ENCODE measurements at regions not wholly inside any gene's neighbourhood (a gene's known extent, or its start where the extent isn't known, plus 50 kb on each side); places are given as distances from the start of the nearest gene placed in this dataset.

DNA sequence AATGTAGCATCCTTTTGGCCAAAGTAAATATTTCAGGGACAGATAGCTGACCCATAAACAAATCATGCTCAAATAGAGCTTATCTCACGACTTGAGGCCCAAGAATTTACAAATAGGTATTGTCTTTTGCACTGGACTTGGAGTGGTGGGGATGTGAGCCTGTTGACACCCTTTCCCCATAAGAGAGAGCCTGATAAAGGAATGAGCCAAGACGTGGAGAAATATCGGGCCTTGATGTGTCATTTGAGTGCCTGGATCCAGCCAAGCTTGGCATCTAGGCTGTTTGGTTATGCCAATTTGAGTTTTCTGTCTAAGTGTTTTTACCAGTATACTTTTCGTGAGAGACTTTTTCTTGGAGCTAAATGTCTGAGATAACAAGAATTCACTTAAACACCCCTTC is 112.9 kb upstream of the RGMA start:
- DNase-seq (ENCODE audit: low read depth in 2 of 2): no peak

DNA sequence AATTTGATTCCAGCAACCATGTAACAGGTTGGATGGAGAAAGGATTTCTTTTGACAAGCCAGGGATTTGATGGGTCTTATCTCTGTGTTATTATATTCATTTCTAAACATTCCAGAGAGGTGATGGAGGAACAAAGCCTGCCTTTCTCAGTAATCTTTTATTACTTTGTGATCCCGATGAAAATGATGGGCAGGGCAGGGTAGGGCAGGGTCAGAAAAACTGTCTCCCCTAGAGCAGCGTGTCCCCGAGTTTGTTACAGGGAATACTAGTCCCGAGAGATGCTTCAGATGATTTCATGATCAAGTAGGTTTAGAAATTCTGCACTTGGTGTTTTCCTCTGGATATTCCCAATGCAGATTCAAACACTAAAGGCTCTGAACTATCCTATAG is 111.8 kb upstream of the RGMA start:
- DNase-seq (ENCODE audit: low read depth in 2 of 2): no peak

DNA sequence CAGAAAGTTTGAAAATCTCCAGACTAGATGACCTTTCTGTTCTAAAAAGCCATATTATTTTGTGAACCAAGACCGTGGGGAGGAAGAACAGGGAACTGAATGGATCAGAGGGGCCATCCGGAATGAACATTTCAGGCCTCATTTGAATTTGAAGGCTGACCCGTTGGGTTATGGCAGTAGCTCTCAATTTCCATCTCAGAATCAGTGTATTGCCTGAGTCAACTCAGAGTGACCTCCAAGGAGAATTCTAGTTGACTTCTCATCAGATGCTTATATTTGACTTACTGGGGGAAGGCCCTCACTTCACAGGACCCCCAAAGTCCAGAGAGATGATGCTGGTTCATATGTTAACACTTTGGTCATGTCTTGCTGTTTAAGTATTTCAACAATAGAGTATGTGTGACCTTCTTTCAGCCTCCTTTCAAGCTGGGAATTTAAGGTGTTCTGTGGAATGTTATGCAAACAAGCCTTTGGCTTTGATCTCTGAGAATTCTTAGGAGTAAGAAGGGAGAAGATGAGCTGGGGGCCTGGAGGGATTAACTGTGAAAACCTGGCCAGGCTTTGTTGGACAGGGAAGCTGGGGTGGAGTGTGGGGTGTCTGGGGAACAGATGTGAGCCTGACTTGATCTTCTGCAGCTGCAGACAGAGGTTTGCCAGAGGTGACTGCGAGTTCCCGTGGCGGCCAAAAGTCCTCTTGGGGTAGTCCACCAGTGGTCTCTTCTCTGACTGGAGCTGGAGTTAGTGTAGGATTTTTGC is 111.2 kb upstream of the RGMA start:
- DNase-seq (ENCODE audit: low read depth in 2 of 2): no peak

DNA sequence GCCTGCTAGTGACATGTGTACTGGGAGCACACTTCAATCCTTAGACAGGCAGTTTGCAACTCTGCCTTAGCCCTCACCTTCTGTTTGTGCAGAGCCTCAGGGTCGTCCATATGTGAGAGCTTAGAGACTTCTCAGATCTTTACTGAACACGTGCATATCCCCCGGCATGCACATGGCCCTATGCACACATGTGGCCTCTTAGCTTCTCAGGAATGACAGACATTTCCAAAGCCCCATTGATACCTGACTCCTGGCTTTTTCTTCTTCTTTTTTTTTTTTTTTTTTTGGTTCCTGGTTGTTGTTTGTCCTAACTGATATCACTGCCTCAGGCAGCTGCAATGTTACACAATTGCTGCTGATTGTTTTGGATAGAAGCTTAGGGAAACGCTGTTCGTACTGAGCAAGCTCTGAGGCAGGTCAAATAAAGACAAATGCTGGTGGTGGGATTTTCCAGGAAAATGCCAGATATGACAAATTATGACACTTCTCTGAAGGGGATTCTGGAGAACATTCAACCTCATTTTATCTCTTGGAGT is 107.2 kb upstream of the RGMA start:
- no peak for DNase-seq (ENCODE audit: low read depth in 2 of 2)

DNA sequence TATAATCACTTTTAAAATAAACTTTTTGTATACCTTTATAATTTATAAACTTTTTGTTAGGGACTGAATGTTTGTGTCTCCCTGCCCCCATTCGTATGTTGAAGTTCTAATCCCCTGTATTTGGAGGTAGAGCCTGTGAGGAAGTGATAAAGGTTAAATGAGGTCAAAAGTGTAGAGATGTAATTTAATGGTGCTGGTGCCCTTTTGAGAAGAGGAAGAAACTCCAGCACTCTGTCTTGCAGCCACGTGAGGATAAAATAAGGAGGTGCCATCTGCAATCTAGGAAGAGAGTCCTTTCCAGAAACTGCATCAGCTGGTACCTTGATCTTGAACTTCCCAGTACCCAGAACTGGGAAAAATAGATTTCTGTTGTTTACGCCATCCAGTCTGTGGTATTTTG is 106.1 kb upstream of the RGMA start:
- DNase-seq (ENCODE audit: low read depth in 2 of 2): no peak

DNA sequence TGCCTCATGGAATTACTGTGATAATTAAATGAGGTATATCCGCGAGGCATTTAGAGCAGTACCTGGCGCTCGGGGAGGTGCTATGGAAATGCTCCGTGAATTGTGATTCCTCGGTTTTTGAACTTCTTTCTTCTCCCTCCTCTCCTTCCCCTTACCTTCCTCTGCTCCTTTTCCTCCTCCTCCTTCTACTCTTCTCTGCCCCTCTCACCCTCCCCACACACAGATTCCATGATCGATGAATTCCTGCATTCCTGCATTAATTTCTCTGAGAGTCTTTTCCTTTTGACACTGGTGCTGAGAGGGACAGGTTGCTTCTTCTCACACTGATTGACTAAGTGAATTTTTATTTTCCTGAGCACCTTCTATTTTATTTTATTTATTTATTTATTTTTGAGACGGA is 101.2 kb upstream of the RGMA start:
- DNase-seq (ENCODE audit: low read depth in 2 of 2): no peak

DNA sequence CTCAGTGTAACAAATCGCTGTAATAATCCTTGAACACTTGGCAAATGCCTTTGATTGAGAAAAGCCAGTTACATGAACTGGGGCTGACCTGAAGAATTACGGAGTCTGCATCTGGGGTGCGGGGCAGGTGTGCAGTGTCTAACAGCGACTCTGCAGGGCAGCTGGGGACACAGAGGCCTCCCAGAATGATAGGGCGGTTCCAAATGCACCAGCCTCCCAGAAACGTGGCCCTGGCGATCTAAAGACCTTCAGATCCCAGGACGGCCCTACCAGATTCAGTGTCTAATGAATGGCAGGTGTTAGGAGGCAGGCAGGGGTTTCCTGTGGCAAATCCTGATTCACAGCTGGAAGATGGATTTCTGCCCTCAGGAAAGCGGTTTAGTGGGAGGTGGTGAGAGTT is 100.5 kb upstream of the RGMA start:
- no peak for DNase-seq (ENCODE audit: low read depth in 2 of 2)

DNA sequence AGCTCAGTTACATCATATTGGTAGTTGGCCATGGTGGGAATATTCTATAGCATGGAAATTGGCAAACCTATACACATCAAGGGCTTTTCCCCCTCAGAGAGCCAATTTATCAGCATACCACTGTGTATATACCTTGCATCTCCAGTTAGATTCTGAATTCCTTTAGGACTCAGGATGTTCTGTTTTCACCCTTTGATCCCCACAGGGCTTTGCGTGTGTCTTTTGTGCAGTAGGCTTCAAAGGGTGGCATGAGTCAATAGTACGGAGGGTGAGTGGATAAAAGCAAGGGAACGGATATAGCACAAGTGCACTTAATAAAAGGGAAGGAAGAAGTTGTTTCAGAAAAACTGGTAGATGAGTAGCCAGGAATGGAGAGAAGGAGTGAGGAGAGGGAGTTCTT is 99.2 kb upstream of the RGMA start:
- no peak for DNase-seq (ENCODE audit: low read depth in 2 of 2)

DNA sequence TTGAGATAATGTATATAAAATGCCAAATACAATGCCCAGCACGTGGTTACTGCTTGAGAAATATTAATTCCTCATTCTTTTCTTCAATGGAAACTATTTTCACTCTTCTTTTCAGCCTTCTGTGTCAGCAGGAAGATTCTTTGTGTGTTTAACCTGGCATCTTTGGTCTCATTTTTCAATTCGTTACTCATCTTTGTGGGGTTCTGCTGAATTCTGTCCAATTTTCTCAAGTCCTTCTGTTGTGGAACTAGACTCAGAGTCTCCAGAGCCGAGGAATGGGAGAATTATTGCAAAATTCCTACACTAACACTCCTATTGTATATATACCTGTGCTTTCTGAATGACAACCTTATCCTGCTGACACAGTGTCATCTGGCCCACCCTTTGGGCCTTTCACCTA is 96.8 kb upstream of the RGMA start:
- DNase-seq (ENCODE audit: low read depth in 2 of 2): no peak

DNA sequence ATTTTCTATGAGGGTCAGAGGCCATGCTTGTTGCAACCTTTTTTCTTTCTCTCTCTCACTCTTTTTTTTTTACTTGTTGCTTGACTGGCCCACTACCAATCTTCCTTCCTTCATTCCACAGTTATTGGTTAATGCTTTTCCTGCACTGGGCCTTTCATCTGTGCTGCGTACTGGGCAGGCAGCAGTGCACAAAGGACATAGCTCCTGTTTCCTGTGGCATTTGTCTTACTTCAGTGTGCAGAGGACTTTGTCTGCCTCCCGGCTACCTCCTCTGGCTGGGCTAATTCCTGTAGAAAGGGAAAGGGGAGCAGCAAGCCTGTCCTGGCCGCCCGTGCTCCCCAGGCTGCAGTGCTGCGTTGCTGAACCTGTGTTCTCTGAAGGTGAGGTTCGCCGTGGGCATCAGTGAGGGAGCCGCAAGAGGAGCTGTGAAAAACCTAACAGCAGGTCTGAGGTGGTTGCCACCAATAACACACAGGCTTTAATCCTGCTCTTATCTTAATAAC is 93.7 kb upstream of the RGMA start:
- DNase-seq (ENCODE audit: low read depth in 2 of 2): no peak

DNA sequence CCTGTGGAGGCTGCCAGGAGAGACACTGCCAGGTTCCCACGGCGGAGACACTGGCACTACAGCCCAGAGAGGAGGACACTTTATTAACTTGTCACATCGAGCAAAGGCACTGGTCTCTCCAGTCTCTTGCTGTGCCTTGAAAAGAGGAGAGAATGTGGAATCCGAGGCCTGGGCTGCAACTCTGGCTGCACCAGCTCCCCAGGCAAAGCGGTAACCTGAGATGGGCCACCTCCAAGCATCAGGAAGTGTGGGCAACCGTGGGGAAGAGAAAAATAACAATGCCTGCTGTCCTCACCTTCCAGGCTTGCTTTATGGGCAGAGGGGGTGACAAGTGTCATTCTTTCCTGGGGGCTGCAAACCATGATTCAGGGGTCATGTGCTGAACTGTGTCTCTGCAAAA is 91.6 kb upstream of the RGMA start:
- DNase-seq (ENCODE audit: low read depth in 2 of 2): no peak

DNA sequence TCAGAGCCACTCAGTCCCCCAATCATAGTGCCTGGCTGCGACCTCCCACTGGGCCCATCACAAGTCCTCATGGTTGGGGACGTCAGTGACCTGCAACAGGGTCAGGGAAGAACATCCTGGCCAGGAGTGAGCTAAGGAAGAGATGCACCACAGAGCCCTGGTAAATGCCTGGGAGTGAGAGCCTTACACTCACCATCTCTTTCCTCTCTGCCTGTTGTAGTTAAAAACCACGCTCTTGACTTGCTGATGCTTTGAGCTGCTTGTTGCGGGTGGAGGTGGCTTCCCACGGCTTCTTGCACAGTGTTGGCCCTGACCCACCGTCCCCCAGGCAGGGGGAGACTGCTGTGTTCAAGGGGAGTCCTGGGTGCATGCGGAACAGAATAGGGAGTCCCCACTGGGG is 91.1 kb upstream of the RGMA start:
- no peak for DNase-seq (ENCODE audit: low read depth in 2 of 2)

DNA sequence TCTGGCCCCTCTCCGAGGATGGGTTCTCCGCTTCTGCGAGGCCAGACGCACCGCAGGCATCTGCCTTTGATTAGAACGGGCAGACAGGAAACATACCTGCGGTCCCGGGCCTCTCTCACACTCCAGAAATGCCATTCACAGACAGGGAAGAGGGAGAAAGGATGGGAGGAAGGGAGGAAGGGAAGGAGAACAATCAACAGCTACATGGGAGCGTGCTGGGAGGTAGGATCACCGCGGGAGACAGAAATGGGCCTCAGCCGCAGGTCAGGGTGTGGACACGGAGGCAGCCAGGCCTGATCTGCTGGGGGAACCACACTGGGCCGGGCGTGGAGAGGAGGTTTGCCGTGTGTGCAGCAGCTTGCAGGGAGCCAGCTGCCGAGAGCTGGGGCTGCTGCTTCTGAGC is 90.7 kb upstream of the RGMA start:
- DNase-seq (ENCODE audit: low read depth in 2 of 2): no peak

DNA sequence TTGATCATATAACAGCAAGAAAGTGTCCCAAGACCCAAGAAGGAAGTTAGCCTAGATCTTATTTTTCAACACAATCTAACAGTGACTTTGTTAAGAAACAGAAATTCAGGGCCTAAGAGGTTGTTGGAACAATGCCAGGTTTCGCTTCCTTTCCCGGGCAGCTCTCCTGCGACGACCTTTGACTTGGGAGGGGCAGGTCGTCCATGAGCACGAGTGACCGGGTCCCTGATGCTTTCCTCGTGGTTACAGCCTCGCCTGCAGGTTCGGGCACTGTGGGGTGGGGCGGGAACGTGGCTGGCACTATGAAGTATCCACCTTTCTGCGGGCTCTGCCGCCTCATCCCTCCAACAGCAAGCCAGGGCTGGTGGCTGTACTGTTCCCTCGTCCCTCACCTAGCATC is 90.1 kb upstream of the RGMA start:
- DNase-seq (ENCODE audit: low read depth in 2 of 2): no peak

DNA sequence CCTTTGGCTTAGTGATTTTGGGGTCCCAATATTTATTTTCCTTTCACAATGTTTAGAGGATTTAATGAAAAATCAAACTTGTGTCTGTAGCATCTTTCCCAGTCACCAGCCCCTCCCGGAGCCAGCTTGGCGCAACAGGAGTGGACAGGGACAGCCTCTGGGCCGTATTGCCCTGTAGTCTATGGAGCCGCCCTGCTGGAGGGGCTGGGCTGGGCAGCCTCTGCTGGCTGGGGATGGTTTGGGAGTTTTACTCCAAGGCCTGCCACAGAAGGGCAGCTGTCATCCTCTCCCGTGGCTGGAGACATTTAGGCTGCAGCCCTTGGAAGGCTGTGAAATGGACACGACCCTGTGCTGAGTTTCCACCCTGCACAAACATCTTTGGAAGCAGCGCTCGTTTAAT is 89.4 kb upstream of the RGMA start:
- no peak for DNase-seq (ENCODE audit: low read depth in 2 of 2)

DNA sequence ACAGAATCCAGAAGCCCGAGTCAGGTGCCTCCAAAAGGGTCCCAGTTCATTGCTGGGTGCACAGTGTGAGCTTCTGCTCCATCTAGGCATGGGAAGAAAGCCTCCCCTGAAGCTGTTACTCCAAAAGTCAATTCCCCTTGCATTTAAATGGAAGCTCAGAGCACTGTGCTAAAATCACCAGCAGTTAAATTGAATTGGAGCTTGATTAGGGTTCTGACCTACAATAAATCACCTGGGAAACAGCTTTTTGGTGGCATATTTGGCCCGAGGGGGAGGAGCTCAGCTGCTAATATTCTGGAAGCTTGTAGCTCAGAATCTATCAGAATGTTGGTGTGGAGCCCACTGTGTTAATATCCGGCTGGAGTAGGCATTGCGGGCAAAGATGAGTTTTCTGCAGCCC is 87.1 kb upstream of the RGMA start:
- DNase-seq (ENCODE audit: low read depth in 2 of 2): no peak

DNA sequence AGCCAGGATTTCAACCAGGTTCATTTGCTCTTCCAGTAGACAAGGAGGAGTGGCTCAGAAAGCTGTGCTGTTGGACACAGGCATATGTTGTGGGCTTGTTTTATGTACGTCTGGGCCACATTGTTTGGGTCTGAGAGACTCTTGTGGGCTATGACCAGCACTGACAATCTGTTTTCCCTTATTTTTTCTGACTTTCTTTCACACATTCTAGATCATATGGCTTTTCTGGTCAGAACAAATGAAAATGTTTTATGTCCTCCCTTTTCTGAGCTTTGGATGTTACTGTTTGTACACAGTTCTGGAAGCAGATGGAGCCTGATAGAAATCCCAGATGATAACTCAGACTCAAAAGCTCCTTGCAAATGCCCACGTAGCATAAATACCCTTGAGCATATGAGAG is 85.8 kb upstream of the RGMA start:
- DNase-seq (ENCODE audit: low read depth in 2 of 2): no peak

DNA sequence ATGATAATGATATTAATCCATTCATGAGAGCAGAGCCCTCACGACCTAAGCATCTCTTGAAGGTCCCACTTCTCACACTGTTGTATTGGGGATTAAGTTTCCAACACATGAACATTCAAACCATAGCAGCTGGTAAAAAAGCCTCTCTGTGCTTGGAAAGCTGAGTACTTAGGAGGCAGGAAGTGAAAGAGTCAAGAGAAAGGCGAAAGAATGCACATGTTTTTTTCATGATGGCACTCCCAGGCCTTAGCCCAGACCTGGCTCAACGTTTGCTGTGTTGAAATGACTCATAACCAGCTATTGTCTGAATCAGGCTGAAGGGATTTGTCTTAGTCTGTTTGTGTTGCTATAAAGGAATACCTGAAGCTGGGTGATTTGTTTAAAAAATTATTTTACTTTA is 84.4 kb upstream of the RGMA start:
- no peak for DNase-seq (ENCODE audit: low read depth in 2 of 2)

DNA sequence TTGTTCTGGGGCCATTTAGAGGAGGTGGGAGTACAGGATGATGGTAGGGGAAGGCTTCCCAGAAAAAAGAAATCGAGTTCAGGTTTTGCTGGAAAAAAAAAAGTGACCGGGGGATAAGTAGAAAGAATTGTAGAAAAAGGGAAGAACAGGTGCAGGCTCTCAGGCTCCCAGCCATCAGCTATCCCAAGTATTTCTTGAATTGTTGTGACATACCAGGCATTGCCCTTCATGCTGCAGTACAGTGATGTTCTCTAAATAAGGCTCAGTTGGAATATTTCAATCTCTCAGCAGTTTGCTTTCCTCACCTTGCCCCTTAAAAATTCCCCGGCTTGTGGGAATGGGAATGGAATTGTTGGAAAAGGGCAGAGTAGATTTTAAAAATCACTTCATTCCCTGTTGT is 82.5 kb upstream of the RGMA start:
- no peak for DNase-seq (ENCODE audit: low read depth in 2 of 2)

DNA sequence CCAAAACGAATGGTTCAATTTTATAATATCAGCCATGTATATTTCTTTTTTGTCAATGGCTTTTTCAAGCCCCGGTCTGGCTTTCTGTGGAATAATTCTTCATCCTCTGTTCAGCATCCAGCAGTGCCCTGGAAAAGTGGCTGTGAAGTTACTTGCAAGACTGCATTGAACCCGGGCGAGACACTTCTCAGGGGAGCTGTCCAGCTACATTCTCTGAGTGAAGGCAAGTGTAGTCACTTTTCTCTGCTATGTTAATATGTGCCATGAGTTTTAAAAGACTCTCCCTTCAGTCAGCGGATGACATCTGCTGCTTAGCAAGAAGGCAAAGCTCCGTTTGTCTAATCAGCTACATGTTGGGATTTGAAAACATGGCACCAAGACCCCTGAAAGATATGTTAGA is 81.3 kb upstream of the RGMA start:
- DNase-seq (ENCODE audit: low read depth in 2 of 2): no peak

DNA sequence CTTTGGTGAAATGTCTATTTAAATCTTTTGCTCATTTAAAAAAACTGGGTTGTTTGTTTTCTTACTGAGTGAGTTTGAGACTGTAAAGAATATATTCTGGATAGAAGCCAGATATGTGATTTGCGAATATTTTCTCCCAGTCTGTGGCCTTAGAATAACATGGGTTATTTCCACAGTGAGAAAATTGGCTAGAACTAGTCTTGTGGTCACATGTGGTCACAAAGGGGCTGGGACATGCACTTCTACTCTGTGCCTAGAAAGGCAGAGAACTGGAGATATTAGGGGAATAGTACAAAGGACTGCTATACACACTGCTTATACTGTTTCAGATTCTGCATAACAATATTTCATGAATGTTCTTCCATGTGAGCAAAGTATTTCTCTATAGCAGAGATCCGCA is 79.9 kb upstream of the RGMA start:
- DNase-seq (ENCODE audit: low read depth in 2 of 2): no peak

DNA sequence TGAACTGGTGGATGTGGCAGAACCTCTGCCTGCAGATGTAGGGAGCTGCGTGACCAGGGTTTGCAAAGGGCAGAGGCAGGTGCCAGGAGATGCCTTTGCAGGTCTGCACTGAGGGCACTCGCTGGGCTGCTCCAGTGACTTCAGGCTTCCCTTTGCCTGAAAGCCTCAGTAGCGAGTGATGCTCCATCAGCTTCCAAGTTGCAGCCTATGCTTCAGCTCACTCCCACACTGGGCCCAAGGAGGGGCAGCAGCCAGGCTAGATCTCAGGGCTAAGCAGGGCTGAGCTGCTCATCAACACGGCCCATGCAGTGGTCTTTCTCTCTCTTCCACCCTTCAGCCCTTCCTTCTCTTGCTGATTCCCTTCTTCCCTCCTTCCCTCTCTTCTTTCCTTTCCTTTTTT is 78.3 kb upstream of the RGMA start:
- no peak for DNase-seq (ENCODE audit: low read depth in 2 of 2)

DNA sequence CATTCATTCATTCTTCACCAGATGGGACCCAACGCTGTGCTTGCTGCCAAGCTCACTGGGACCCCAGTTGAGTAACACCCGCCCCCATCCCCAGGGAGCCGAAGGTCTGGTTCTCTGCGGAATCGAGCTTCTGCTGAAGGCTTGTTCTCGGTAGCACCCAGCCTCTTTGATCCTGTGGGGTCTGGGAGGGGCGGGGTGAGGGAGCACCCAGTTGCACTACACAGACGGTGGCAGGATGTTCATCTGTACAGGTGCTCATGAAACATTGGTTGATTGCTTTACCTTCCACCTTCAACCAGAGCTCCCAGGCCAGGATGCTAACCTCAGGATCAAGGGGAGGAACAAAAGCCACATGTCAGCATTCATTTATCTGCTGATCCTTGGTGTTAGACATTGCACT is 77.7 kb upstream of the RGMA start:
- DNase-seq (ENCODE audit: low read depth in 2 of 2): no peak

Measured in stimulated activated CD8-positive, alpha-beta memory T cell treated with anti-CD3 and anti-CD28 coated beads, Interleukin-15, amount 100 ng/mL, for 4 hours (primary cell).